Keratinocyte (primary cell): ENCODE measurements at regions not wholly inside any gene's neighbourhood (a gene's known extent, or its start where the extent isn't known, plus 50 kb on each side); places are given as distances from the start of the nearest gene placed in this dataset.

Experiments used
- EZH2 ChIP-seq: IDR thresholded peaks from one replicate; pipeline ENCODE4 v1.6.1; 2012; ENCODE audit warnings: inconsistent platforms, mild to moderate bottlenecking, low read length, moderate library complexity
- TF ChIP-seq, protein P1 (sequence below), 3 experiments: IDR thresholded peaks in 1 of 3; conservative IDR thresholded peaks in 1 of 3; optimal IDR thresholded peaks in 1 of 3; 2 replicates in 2 of 3; 3 replicates in 1 of 3; pipeline versions ENCODE3 to v1.5.1; 2011; ENCODE audit warnings: low read length in 3 of 3, mild to moderate bottlenecking in 3 of 3, moderate library complexity in 2 of 3, control low read depth in 1 of 3, inconsistent platforms in 1 of 3; ENCODE audit not compliant: insufficient read depth in 2 of 3; ENCODE audit errors: extremely low read depth in 1 of 3

DNA sequence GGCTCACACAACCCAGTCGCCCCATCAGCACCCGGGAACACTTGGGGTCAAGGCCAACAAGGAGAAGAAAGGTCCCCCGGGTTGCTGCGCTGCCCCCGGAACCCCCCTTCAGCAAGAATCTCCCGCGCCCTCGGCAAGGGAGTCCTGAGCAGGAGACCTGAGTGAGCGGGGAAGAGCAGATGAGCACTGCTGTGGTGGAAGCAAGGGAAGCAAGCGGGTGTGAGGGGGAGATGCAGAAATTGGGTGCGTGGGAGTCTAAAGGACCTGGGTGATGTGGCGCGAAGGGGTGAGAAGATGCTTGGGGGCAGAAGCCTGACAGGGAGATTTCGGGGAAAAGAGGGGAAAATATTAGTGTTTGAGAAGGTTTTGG lies 105.5 kb upstream of the PRB2 start:
- TF ChIP-seq, protein P1, sequence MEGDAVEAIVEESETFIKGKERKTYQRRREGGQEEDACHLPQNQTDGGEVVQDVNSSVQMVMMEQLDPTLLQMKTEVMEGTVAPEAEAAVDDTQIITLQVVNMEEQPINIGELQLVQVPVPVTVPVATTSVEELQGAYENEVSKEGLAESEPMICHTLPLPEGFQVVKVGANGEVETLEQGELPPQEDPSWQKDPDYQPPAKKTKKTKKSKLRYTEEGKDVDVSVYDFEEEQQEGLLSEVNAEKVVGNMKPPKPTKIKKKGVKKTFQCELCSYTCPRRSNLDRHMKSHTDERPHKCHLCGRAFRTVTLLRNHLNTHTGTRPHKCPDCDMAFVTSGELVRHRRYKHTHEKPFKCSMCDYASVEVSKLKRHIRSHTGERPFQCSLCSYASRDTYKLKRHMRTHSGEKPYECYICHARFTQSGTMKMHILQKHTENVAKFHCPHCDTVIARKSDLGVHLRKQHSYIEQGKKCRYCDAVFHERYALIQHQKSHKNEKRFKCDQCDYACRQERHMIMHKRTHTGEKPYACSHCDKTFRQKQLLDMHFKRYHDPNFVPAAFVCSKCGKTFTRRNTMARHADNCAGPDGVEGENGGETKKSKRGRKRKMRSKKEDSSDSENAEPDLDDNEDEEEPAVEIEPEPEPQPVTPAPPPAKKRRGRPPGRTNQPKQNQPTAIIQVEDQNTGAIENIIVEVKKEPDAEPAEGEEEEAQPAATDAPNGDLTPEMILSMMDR (optimal IDR thresholded peaks at IDR 0.05 in 1 of 3, IDR thresholded peaks at IDR 0.05 in 1 of 3, conservative IDR thresholded peaks at IDR 0.05 in 1 of 3; ENCODE audit: extremely low read depth in 1 of 3, insufficient read depth in 2 of 3, low read length in 3 of 3), result no peak
- no peak for TF ChIP-seq EZH2
